NB4 (cell line): ENCODE measurements at regions not wholly inside any gene's neighbourhood (a gene's known extent, or its start where the extent isn't known, plus 50 kb on each side); places are given as distances from the start of the nearest gene placed in this dataset.

Experiments used
- CTCF ChIP-seq: IDR thresholded peaks from one replicate; pipeline ENCODE4 v1.5.1; 2012; ENCODE audit warnings: low read depth, low read length
- MAX ChIP-seq: IDR thresholded peaks from 2 replicates; pipeline ENCODE4 v1.6.1; 2011; ENCODE audit warnings: low read depth, low read length
- POLR2A ChIP-seq: IDR thresholded peaks from 2 replicates; pipeline ENCODE4 v1.6.1; 2011; ENCODE audit warnings: mild to moderate bottlenecking; ENCODE audit not compliant: insufficient read length; ENCODE audit errors: extremely low read depth

- TF ChIP-seq CTCF (no peak), POLR2A (no peak), MAX (no peak)
These were observed 405.0 kb downstream of the ENC1 start for GRCh38 chr5:74235552-74235951.
